OCI-LY7 (cell line): ENCODE measurements at regions not wholly inside any gene's neighbourhood (a gene's known extent, or its start where the extent isn't known, plus 50 kb on each side); places are given as distances from the start of the nearest gene placed in this dataset.

ENCODE experiments used
- BruUV-seq: library from RNA; stranded (reverse); fragments of 400-500 nt; replicated peaks from 2 replicates; lab custom pipeline; 2021; lab: Mats Ljungman, UMichigan
- CTCF ChIA-PET: fragments of 300-600 bp; sonication (Branson Sonifier 250); formaldehyde crosslinking; loops from one replicate; lab custom pipeline; 2022; ENCODE audit warnings: antibody characterized with exemption; ENCODE audit not compliant: unreplicated experiment; lab: Charles Lee
- POLR2A ChIA-PET: fragments of 300-600 bp; sonication (Branson Sonifier 250); formaldehyde crosslinking; loops from one replicate; lab custom pipeline; 2022; ENCODE audit warnings: antibody characterized with exemption; lab: Charles Lee
- DNase-seq: peaks from one replicate; pipeline ENCODE4 v3.0.0-alpha.2; 2015; ENCODE audit warnings: low spot score
- H2AFZ ChIP-seq: fragments of 200-600 bp; sonication (generic), shearing (Covaris generic); 2 replicates; pipeline ENCODE4 v1.6.1; 2014; ENCODE audit warnings: mild to moderate bottlenecking, antibody characterized with exemption, low read length, moderate library complexity
- H3K27ac ChIP-seq: fragments of 200-600 bp; sonication (generic); 2 replicates; pipeline ENCODE4 v1.5.1; 2014; ENCODE audit warnings: mixed run types, low read depth, mild to moderate bottlenecking, moderate library complexity, low read length, inconsistent platforms; ENCODE audit not compliant: poor library complexity, severe bottlenecking
- H3K36me3 ChIP-seq: fragments of 200-600 bp; sonication (generic); 2 replicates; pipeline ENCODE4 v1.6.1; 2014; ENCODE audit warnings: mild to moderate bottlenecking, antibody characterized with exemption, low read length, moderate library complexity, mixed read lengths; ENCODE audit not compliant: insufficient read depth
- H3K4me1 ChIP-seq: fragments of 200-600 bp; sonication (generic); 2 replicates; pipeline ENCODE4 v1.5.1; 2014; ENCODE audit warnings: mild to moderate bottlenecking, low read length; ENCODE audit not compliant: insufficient read depth, poor library complexity, severe bottlenecking
- H3K4me2 ChIP-seq: fragments of 200-600 bp; sonication (generic); 2 replicates; pipeline ENCODE4 v1.6.1; 2014; ENCODE audit warnings: mild to moderate bottlenecking, low read length
- H3K4me3 ChIP-seq: fragments of 200-600 bp; sonication (generic); 2 replicates; pipeline ENCODE4 v1.5.1; 2014; ENCODE audit warnings: mild to moderate bottlenecking, low read depth, low read length; ENCODE audit not compliant: poor library complexity, severe bottlenecking
- H3K79me2 ChIP-seq: fragments of 200-600 bp; sonication (generic); 2 replicates; pipeline ENCODE4 v1.6.1; 2016; ENCODE audit warnings: low read depth, mild to moderate bottlenecking, low read length, moderate library complexity, mixed read lengths; ENCODE audit not compliant: insufficient read depth
- H3K9me2 ChIP-seq: fragments of 200-600 bp; sonication (generic); 2 replicates; pipeline ENCODE4 v1.6.1; 2016; ENCODE audit warnings: mild to moderate bottlenecking, low read length, mixed read lengths; ENCODE audit not compliant: insufficient read depth
- H3K9me3 ChIP-seq: fragments of 200-600 bp; sonication (generic); 2 replicates; pipeline ENCODE4 v1.6.1; 2014; ENCODE audit warnings: mild to moderate bottlenecking, mixed run types, low read length, mixed read lengths
- H4K20me1 ChIP-seq: fragments of 200-600 bp; sonication (generic); 2 replicates; pipeline ENCODE4 v1.6.1; 2014; ENCODE audit warnings: mild to moderate bottlenecking, antibody characterized with exemption, low read length, moderate library complexity, mixed read lengths; ENCODE audit not compliant: insufficient read depth
- CTCF ChIP-seq: fragments of 200-600 bp; sonication (generic); conservative IDR thresholded peaks from 2 replicates; pipeline ENCODE4 v1.5.1; 2014; ENCODE audit warnings: mild to moderate bottlenecking, antibody characterized with exemption, low read length, moderate library complexity, mixed read lengths
- EZH2phosphoT487 ChIP-seq: fragments of 200-600 bp; sonication (generic); IDR thresholded peaks from 2 replicates; pipeline ENCODE4 v1.6.1; 2018; ENCODE audit warnings: low read depth, borderline replicate concordance, mild to moderate bottlenecking, mixed run types, antibody characterized with exemption, low read length, moderate library complexity, mixed read lengths
- intact Hi-C: fragments of 100-400 bp; cut with micrococcal nuclease; formaldehyde crosslinking; loops from one replicate; pipeline ENCODE4 v1.10.0; 2022; ENCODE audit not compliant: unreplicated experiment

GRCh38 chr6:21450149-21450548, 143.4 kb upstream of the SOX4 start:
- H4K20me1 ChIP-seq: no peaks in the 10 kb centered on the region
- H3K79me2 ChIP-seq: no peaks in the 10 kb centered on the region
- no peak overlapping the region for H2AFZ ChIP-seq
- H3K4me1 ChIP-seq: no peaks in the 10 kb centered on the region
- H3K9me3 ChIP-seq: no peaks in the 10 kb centered on the region
- CTCF ChIA-PET: no interaction called here
- BruUV-seq: no TSS peak
- no peak overlapping the region for H3K4me2 ChIP-seq
- no peak overlapping the region for H3K27ac ChIP-seq
- no peak for DNase-seq
- POLR2A ChIA-PET: interaction anchor here (0.8 kb wide), 2 partner anchors 19 to 34 kb away, joined by 3 to 5 read pairs; no protein-coding TSS in a partner anchor
- no peaks in the 10 kb centered on the region for H3K36me3 ChIP-seq
- H3K4me3 ChIP-seq: no peak overlapping the region
- intact Hi-C loops: no loop called here
- H3K9me2 ChIP-seq: no peaks in the 10 kb centered on the region
- no peak for TF ChIP-seq CTCF
- TF ChIP-seq EZH2phosphoT487: no peak

GRCh38 chr6:21450628-21451027, 142.9 kb upstream of the SOX4 start:
- no peak for DNase-seq
- no peak for TF ChIP-seq CTCF
- TF ChIP-seq EZH2phosphoT487: no peak
- H3K9me3 ChIP-seq: no peaks in the 10 kb centered on the region
- POLR2A ChIA-PET: interaction anchor here (0.8 kb wide), 1 partner anchor 18 kb away, joined by 3 read pairs; no protein-coding TSS in a partner anchor
- no peaks in the 10 kb centered on the region for H3K36me3 ChIP-seq
- H3K4me3 ChIP-seq: no peak overlapping the region
- no peak overlapping the region for H3K27ac ChIP-seq
- no peak overlapping the region for H2AFZ ChIP-seq
- no peaks in the 10 kb centered on the region for H3K79me2 ChIP-seq
- H4K20me1 ChIP-seq: no peaks in the 10 kb centered on the region
- H3K9me2 ChIP-seq: no peaks in the 10 kb centered on the region
- intact Hi-C loops: no loop called here
- no TSS peak for BruUV-seq
- no peaks in the 10 kb centered on the region for H3K4me1 ChIP-seq
- CTCF ChIA-PET: no interaction called here
- no peak overlapping the region for H3K4me2 ChIP-seq

GRCh38 chr6:21451546-21452013, 142.0 kb upstream of the SOX4 start:
- POLR2A ChIA-PET: interaction anchor here (0.5 to 0.8 kb wide), 4 partner anchors 29 to 212 kb away, joined by 3 to 6 read pairs (median 4); no protein-coding TSS in a partner anchor

More at GRCh38 chr6:21451546-21452013, 142.0 kb upstream of the SOX4 start:
- Histone ChIP-seq H4K20me1 (no peaks in the 10 kb centered on the region), H3K79me2 (no peaks in the 10 kb centered on the region), H3K9me2 (no peaks in the 10 kb centered on the region), H3K4me3 (no peak overlapping the region), H3K36me3 (no peaks in the 10 kb centered on the region), H3K4me2 (no peak overlapping the region), H3K27ac (no peak overlapping the region), H3K9me3 (no peaks in the 10 kb centered on the region), H3K4me1 (no peaks in the 10 kb centered on the region), H2AFZ (no peak overlapping the region)
- DNase-seq: no peak
- intact Hi-C loops: no loop called here
- CTCF ChIA-PET: no interaction called here
- TF ChIP-seq CTCF (no peak), EZH2phosphoT487 (no peak)
- BruUV-seq: no TSS peak
